Uterus (tissue), 2 donors: ENCODE measurements at regions not wholly inside any gene's neighbourhood (a gene's known extent, or its start where the extent isn't known, plus 50 kb on each side); places are given as distances from the start of the nearest gene placed in this dataset.

Experiments
- CTCF ChIP-seq, 4 experiments: fragments of 200-600 bp in 2 of 4; fragments of 450-650 bp in 2 of 4; sonication (generic) in 2 of 4; IDR thresholded peaks; one replicate each; pipeline ENCODE4 v1.5.1; 2016 to 2019; ENCODE audit warnings: antibody characterized with exemption in 4 of 4, mild to moderate bottlenecking in 2 of 4, moderate library complexity in 1 of 4
- POLR2A ChIP-seq, 2 donors: fragments of 450-650 bp; IDR thresholded peaks; one replicate each; pipeline ENCODE4 v1.6.1; 2016; ENCODE audit warnings: antibody characterized with exemption in 2 of 2, mild to moderate bottlenecking in 1 of 2, moderate library complexity in 1 of 2

GRCh38 chr11:93963072-93963471, 58.1 kb upstream of the HEPHL1 start:
- TF ChIP-seq CTCF (IDR thresholded peaks at IDR 0.05) (no peak), POLR2A (IDR thresholded peaks at IDR 0.05) (no peak)
